ENCODE measurements at regions not wholly inside any gene's neighbourhood (a gene's known extent, or its start where the extent isn't known, plus 50 kb on each side); places are given as distances from the start of the nearest gene placed in this dataset.
"Not testable (repeated sequence)": the region's sequence is repeated elsewhere in the genome, so short reads cannot be mapped to it uniquely, and the experiment has no call there.

GRCh38 chr12:97716356-97716755, 253.8 kb downstream of the RMST start:
- no peak for DNase-seq

- DNase-seq = not testable (repeated sequence)
These were observed 261.2 kb downstream of the RMST start for GRCh38 chr12:97723801-97724200.

- no peak for DNase-seq
These were observed 282.9 kb downstream of the RMST start for GRCh38 chr12:97745406-97746101.

- no peak for DNase-seq
These were observed 285.7 kb downstream of the RMST start for GRCh38 chr12:97748298-97748697.

GRCh38 chr12:97751704-97752103, 289.1 kb downstream of the RMST start:
- DNase-seq = no peak

- DNase-seq = no peak
These were observed 289.5 kb downstream of the RMST start for GRCh38 chr12:97752129-97752528.

GRCh38 chr12:97753332-97753731, 290.7 kb downstream of the RMST start:
- no peak for DNase-seq

- no peak for DNase-seq
These were observed 291.7 kb downstream of the RMST start for GRCh38 chr12:97754306-97754705.

GRCh38 chr12:97756066-97756666, 293.6 kb downstream of the RMST start:
- no peak for DNase-seq

- no peak for DNase-seq
These were observed 294.1 kb downstream of the RMST start for GRCh38 chr12:97756741-97757140.

GRCh38 chr12:97757481-97758193, 295.0 kb downstream of the RMST start:
- no peak for DNase-seq

GRCh38 chr12:97758194-97758501, 295.5 kb downstream of the RMST start:
- DNase-seq = no peak

GRCh38 chr12:97758586-97758985, 296.0 kb downstream of the RMST start:
- no peak for DNase-seq

- no peak for DNase-seq
These were observed 298.0 kb downstream of the RMST start for GRCh38 chr12:97760601-97761000.

GRCh38 chr12:97763113-97763512, 300.5 kb downstream of the RMST start:
- no peak for DNase-seq

GRCh38 chr12:97764700-97765099, 302.1 kb downstream of the RMST start:
- no peak for DNase-seq

GRCh38 chr12:97767347-97767746, 304.7 kb downstream of the RMST start:
- DNase-seq = no peak

- no peak for DNase-seq
These were observed 315.5 kb downstream of the RMST start for GRCh38 chr12:97778111-97778510.

GRCh38 chr12:97781342-97781741, 318.7 kb downstream of the RMST start:
- no peak for DNase-seq

GRCh38 chr12:97784904-97785303, 322.3 kb downstream of the RMST start:
- no peak for DNase-seq

- DNase-seq = no peak
These were observed 327.7 kb downstream of the RMST start for GRCh38 chr12:97790281-97790680.

GRCh38 chr12:97797473-97797872, 334.9 kb downstream of the RMST start:
- no peak for DNase-seq

- no peak for DNase-seq
These were observed 338.0 kb downstream of the RMST start for GRCh38 chr12:97800561-97800960.

- no peak for DNase-seq
These were observed 339.0 kb downstream of the RMST start for GRCh38 chr12:97801471-97802059.
